HL-60 (cell line): ENCODE measurements at regions not wholly inside any gene's neighbourhood (a gene's known extent, or its start where the extent isn't known, plus 50 kb on each side); places are given as distances from the start of the nearest gene placed in this dataset.

Experiments
- POLR2AphosphoS5 ChIP-seq: IDR thresholded peaks from 2 replicates; pipeline ENCODE4 v1.6.1; 2012; ENCODE audit warnings: low read depth
- TF ChIP-seq, protein P1 (sequence below): IDR thresholded peaks from one replicate; pipeline ENCODE4 v1.5.1; 2011; ENCODE audit warnings: low read length, control low read depth, inconsistent platforms; ENCODE audit not compliant: insufficient read depth

DNA sequence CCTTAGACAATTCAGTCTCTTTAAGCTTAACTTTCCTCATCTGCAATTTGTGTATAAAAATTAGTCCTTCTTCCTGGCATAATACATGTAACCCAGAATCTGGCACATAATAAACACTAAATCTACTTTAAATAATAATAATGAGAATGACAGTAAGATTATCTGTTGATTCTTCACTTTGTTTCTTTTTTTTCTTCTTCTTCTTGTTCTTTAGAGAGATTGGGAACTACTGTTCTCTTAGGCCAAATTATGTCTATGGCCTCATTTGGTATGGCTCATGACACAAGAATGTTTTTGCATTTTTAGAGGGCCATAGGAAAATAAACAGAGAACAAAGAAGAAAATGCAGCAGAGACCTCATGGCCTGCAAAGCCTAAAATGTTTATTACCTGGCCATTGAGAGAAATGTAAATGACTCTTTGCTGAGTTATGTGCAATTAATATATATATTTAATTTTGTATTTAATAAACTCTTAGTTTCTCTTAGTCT, 275.8 kb downstream of the SLC6A15 start:
- TF ChIP-seq, protein P1, sequence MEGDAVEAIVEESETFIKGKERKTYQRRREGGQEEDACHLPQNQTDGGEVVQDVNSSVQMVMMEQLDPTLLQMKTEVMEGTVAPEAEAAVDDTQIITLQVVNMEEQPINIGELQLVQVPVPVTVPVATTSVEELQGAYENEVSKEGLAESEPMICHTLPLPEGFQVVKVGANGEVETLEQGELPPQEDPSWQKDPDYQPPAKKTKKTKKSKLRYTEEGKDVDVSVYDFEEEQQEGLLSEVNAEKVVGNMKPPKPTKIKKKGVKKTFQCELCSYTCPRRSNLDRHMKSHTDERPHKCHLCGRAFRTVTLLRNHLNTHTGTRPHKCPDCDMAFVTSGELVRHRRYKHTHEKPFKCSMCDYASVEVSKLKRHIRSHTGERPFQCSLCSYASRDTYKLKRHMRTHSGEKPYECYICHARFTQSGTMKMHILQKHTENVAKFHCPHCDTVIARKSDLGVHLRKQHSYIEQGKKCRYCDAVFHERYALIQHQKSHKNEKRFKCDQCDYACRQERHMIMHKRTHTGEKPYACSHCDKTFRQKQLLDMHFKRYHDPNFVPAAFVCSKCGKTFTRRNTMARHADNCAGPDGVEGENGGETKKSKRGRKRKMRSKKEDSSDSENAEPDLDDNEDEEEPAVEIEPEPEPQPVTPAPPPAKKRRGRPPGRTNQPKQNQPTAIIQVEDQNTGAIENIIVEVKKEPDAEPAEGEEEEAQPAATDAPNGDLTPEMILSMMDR, result no peak
- no peak for TF ChIP-seq POLR2AphosphoS5
